ENCODE measurements at regions not wholly inside any gene's neighbourhood (a gene's known extent, or its start where the extent isn't known, plus 50 kb on each side); places are given as distances from the start of the nearest gene placed in this dataset.

- no peak for TF ChIP-seq CTCF (IDR thresholded peaks at IDR 0.05)
- no peak for TF ChIP-seq REST (IDR thresholded peaks at IDR 0.05; ENCODE audit: insufficient read depth in 1 of 2, low read depth in 2 of 2, low read length in 1 of 2)
- TF ChIP-seq POLR2AphosphoS5 (IDR thresholded peaks at IDR 0.05; ENCODE audit: low read depth, low read length), result no peak
- no peak for TF ChIP-seq SIN3A (IDR thresholded peaks at IDR 0.05; ENCODE audit: borderline replicate concordance, insufficient read depth, low read depth, low read length)
Measured at GRCh38 chrX:23524467-23524866, 142.8 kb upstream of the PRDX4 start.
